Ovary (tissue), 3 donors: ENCODE measurements at regions not wholly inside any gene's neighbourhood (a gene's known extent, or its start where the extent isn't known, plus 50 kb on each side); places are given as distances from the start of the nearest gene placed in this dataset.

Source experiments
- POLR2A ChIP-seq: fragments of 450-650 bp; IDR thresholded peaks from one replicate; pipeline ENCODE4 v1.6.1; 2017; ENCODE audit warnings: antibody characterized with exemption, mild to moderate bottlenecking, moderate library complexity
- TF ChIP-seq, protein P1 (sequence below), 3 donors: fragments of 450-650 bp in 2 of 3; fragments of 200-600 bp in 1 of 3; IDR thresholded peaks; one replicate each; pipeline versions ENCODE4 v1.5.1 to v1.8.0; 2016 to 2022; ENCODE audit warnings: antibody characterized with exemption in 3 of 3, mild to moderate bottlenecking in 1 of 3
- donor health status: DM: no; HTN: no; CAD: no.

- no peak for TF ChIP-seq POLR2A
- TF ChIP-seq, protein P1, sequence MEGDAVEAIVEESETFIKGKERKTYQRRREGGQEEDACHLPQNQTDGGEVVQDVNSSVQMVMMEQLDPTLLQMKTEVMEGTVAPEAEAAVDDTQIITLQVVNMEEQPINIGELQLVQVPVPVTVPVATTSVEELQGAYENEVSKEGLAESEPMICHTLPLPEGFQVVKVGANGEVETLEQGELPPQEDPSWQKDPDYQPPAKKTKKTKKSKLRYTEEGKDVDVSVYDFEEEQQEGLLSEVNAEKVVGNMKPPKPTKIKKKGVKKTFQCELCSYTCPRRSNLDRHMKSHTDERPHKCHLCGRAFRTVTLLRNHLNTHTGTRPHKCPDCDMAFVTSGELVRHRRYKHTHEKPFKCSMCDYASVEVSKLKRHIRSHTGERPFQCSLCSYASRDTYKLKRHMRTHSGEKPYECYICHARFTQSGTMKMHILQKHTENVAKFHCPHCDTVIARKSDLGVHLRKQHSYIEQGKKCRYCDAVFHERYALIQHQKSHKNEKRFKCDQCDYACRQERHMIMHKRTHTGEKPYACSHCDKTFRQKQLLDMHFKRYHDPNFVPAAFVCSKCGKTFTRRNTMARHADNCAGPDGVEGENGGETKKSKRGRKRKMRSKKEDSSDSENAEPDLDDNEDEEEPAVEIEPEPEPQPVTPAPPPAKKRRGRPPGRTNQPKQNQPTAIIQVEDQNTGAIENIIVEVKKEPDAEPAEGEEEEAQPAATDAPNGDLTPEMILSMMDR (IDR thresholded peaks at IDR 0.05): no peak
These were observed 144.2 kb downstream of the LRIG3 start for GRCh38 chr12:58776144-58776543.
